Nucleus accumbens (tissue), 56 donors: ENCODE measurements at regions not wholly inside any gene's neighbourhood (a gene's known extent, or its start where the extent isn't known, plus 50 kb on each side); places are given as distances from the start of the nearest gene placed in this dataset.

Experiments
- DNase-seq, 56 donors: peaks; one replicate each; lab custom pipeline; 2025; lab: John Stamatoyannopoulos, UW

DNA sequence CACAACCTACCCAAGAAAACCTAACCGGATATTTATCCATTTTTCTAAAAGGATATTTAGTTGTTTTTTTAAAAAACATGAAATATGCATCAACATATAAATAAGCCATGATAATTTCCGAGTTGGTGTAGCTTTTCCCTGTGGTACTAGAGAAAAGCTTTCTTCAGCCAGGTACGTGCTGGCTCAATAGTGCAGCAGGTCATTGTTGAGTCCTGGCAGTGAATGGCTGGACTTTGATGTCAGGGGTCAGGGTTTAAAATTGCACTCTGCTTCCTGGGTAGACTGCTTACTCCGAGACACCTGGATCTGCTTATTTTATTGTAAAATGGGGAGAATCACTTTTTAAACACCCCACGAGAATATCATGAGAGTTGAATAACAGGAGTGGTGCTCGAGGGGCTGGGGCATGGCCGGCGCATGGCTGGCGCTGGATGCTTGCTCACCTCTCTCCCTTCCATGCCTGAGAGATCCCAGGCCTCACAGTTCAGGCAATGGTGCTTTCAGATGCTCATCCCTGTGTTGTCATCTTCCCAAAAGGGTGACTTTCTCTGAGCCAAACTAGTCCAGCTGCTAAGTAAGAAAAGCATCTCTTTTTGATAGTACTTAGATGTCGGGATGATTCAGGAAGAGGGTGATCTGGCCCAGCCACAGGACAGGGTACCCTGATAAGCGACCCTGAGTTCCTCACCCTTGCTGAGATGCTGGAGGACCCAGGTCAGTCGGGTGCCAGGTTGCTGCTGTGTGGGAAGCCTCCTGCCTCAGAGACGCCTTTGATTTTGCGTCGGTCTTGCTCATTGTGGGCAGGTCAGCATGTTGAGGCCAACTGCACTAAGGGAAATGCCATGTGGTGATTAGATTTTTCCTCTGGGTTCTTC, 269.1 kb upstream of the FOXQ1 start:
- DNase-seq = no peak

DNA sequence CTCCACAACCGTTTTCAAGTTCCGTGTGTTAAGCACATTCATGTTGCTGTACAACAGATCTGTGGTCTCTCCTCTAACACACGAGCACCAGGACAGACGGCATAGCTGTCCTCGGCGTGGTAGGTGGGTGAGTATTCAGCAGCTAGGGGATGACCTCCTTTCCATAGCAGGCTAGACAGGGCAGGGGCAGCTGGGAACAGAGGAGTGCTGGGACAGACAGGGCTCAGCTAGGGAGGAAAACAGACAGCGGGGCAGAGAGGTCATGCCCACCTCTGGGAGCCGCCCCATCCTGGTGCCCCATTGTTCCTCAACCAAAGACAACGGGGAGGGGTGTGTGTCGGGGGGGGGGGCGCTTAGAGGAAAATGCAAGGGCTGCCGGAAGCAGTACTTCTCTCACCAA, 271.5 kb upstream of the FOXQ1 start:
- no peak for DNase-seq

DNA sequence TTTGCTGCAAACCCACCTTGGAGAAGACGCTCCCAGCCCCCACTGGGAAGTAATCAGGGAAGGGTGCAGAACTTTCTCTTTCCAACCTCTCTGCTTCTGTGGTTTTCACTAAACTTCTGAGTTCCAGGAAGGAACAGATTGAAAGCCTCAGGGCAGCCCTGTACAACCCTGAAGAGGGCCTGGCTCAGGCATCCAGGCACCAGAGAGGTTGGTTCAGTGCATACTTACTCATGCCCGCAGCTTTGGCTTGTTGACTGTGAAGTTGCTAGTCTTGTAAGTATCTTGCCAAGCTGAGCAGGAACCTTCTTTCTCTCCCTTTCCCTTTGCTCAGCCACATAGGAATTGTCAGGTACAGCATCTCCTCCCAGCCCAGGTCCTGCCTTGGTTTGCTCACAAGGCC, 272.2 kb upstream of the FOXQ1 start:
- DNase-seq = no peak

DNA sequence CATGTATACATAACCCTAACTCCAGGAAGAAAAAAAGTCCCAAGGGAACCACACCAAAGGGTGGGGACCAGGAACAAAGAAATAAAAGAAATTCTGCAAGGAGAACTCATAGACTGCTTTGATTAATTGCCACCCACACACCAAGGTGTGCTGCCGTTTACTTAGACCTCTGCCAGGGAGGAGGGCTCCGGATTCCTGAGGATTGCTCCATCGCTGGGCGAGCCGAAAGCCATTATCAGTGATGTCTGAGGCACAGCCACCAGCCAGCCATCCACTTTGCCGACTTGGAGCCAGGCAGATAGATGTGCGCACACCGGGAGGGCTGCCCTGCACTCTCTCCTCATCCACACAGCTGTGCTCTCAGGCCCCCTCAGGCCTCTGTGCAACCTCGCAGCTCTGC, 272.7 kb upstream of the FOXQ1 start:
- peak in 2 of 56 donors; percentile 6 to 12 for DNase-seq

DNA sequence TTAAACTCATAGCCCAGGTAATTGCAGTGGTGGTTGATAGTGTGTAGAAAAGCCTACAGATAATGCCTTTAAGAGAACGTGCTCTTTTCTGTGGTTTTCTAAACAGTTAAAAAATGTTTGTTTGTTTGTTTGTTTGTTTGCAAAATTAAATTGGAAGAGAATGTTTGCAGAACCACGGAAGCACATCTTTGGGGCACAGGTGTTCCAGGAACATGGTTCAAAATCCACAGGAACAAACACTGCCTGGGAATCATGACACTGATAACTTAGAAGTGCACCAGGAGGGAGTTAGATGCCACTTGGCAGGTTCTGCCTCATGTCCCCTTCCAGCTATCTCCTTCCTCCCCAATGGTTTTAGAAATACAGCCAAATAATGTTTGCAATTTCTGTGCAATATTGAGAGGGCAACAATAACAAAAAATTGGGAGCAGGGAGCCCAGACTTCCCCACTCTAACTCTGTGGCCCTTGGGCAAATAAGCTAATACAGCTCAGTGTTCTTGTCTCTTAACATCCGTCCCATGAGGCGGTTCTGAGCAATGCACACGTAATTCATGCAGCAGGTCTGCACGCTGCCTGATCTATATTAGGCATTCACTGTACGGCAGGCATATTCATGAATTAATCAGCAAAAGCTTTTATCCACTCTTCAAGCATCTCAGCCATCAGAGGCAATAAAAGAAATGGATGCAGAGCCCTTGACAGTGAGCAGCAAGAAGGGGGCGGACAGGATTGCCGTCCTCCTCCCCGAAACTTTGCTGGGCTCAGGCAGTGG, 274.3 kb upstream of the FOXQ1 start:
- peak in 11 of 56 donors; percentile 2 to 34 (median 13) for DNase-seq

DNA sequence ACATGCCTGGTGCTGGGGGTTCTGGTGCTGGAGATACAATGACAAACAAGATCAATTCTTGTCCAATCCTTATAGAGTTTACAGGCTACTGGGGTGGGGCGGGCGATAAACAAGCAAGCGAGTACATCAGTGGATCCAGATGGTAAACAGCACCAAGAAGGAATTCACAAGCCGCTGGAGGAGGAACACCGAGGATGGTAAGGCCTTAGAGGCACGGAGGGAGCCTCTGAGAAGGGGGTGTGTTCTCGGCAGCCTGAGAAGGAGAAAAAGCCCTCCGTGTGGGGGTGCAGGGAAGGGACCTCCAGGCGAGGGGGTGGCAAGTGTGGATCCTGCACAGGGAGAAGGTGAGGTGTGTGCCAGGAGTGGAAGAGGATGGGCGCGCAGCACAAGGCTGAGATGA, 276.5 kb upstream of the FOXQ1 start:
- no peak for DNase-seq

DNA sequence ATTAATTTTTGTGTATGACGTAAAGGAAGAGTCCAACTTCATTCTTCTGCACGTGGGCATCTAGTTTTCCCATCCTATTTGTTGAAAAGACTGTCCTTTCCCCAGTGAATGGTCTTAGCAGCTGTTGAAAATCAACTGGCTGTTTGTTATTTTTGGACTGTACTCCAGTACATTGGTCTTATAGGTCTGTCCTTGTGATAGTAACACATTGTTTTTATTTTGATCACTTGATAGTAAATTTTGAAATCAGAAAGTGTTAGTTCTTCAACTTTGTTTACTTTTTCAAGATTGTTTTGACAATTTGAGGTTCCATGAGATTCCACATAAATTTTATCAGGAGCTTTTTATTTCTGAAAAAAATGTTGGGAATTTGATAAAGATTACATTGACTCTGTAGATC, 280.2 kb upstream of the FOXQ1 start:
- no peak for DNase-seq

DNA sequence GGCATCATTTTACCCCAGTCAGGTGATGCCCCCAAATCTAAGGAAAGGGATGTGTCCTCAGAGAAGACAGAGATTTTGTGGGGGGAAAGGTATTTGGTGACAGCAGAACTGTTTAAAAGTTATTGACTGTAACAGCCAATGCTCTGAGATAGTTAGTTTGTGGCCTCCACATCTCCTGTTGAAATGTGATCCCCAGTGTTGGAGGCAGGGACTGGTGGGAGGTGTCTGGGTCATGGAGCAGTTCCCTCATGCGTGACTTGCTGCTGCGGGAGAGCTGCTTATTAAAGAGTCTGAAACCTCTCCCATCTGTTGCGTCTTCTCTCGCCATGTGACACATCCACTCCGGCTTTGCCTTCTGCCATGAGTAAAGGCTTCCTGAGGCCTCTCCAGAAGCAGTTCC, 282.8 kb upstream of the FOXQ1 start:
- no peak for DNase-seq

DNA sequence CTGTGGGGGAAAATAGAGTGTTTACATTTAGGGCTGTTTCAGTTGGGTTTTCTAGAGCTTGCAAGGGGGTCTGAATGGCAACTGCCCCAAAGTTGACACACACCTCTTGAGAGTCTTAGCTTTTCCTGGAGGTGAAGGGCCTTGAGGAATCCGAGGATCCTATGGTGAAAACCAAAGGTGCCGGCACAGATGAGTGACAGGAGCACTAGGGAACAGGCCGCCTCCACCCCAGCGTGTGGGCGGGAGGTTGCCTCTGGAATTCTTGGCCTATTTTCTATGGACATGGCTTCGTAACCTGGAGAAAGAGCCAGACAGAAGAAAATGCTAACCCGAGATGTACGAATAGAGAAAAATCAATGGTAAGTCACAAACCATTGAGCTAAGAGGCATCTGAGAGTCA, 283.2 kb upstream of the FOXQ1 start:
- DNase-seq = no peak

DNA sequence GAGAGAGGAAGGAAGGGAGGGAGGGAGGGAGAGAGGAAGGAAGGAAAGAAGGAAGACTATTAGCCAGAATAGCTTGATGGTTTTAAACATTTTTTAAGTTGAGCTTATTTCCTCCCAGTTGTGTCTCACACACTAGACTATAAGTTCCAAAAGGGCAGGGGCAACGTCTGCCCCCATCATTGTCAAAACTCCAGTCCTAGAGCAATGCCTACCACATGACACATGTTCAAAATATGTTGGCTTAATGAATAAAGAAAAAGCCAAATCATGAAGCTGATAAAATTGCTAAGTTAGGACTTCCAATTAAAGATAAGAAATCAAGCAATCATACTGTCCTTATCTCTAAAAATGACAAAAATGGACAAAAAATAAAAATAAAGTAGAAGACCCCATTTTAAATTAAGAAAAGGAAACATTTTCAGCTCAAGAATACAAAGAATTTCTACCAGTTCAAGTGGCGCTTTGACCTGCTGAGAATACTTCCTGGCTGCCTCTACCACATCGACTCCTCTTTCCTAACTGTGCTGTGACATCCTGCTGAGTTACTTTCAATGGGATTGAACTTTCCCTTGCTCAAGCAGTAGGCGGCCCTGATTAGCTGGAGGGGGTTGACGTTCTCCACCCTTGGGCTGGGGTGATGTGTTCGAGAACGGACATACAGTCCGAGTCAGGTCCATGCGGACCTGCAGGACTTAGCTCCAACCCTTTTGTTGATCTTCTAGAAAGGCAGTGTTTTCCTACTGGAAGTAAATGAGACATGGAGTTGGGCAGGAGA, 283.9 kb upstream of the FOXQ1 start:
- no peak for DNase-seq

DNA sequence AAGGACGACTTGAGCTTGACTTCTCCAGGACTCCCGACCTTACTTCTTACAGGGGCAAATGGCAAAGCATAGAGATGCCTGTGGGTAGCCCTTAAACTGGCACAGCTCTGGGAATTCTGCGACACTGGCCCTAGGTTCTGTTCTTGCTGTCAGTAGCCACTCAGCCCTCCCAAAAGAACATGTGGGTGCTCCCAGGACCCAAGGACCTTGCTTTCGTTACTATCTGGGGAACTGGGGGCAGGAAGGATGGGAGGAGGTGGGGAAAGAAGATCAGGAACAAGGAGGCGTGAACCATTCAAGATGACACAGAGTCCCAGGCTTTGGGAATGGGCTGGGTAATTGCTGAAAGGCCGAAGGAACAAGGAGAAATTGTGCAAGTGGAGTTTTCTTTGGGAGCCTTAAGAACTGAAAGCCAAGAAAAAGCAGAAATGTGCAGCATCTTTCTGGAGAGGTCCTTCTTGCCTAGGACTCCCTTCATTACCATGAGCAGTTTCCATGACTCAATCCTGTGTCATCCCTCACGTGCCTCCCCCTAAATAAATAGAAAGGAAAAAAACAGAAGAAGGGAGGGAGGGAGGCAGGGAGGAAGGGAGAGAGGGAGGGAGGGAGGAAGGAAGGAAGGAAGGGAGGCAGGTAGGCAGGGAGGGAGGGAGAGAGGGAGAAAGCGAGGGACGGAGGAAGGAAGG, 284.6 kb upstream of the FOXQ1 start:
- no peak for DNase-seq

DNA sequence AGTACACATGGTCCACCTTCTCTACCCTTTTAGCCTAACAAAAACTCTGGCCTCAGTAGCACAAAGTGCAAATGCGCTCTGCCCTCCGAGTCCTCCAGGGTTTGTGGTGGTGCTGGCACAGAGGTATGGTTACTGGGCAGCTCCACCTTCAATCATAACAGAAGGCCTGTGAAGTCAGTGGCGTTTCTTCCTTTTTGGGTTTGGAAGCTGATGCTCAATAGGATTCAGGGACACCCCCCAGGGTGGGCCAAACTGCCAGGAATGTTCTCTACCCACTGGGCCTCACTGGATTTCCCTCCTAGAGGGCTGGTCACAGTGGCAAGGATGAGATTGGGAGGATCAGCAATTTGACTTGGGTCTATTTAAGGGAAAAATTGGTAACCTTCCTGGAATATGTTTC, 286.1 kb upstream of the FOXQ1 start:
- DNase-seq = no peak

DNA sequence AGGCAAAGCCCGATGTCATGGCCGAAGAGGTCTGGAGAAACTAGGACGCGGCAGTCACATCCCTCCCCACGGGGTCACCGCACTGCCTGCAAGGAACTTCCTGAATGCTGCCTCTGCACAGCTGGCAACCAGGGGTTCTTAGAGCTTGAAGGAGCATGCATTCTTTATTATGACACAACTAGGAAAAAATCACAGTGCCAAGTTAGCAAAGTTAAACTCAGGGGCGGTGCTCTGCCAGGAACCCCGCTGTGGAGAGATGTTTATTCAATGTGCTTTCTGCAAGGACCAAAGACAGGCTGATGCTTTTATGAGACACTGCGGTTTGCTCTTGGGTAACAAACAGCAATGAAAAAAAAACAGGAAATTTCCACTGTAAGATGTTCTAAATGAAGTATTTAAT, 287.3 kb upstream of the FOXQ1 start:
- no peak for DNase-seq

DNA sequence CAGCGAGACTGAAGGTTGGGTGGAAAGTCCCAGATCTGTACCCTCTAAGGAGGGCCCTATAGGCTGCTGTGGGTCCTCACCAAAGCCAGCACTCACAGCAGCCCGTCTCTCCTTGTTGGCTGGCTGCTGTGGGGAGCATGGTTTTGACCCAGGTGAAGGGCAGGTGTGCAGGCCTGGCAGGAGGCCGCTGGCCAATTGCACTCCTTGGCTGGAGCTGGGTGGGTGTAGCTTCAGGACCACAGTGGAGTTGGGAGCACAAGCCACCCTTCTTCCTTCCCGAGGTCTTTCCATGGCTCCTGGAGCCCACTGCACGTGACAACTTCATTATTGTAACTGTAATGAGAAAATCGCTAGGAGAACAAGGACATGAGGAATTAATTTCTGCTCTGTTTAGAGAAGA, 287.7 kb upstream of the FOXQ1 start:
- DNase-seq = no peak

DNA sequence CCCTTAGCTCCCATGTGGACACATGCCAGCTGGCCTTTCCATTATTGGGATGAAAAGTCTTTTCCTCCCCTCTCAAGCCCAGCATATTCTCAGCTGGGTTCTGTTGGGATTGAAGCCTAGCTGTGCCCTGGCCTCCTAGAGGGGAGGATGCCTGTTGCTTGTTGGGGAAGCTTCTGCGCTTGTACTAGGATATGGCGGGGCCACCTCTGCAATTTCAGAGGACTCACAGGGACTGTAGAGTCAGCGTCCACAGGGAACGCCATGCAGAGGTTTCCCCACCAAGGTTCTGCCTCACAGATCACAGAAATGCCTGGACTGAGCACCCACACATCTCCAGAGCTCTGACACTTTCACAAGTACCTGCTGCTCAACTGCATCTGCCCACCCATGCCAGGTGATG, 288.7 kb upstream of the FOXQ1 start:
- no peak for DNase-seq

DNA sequence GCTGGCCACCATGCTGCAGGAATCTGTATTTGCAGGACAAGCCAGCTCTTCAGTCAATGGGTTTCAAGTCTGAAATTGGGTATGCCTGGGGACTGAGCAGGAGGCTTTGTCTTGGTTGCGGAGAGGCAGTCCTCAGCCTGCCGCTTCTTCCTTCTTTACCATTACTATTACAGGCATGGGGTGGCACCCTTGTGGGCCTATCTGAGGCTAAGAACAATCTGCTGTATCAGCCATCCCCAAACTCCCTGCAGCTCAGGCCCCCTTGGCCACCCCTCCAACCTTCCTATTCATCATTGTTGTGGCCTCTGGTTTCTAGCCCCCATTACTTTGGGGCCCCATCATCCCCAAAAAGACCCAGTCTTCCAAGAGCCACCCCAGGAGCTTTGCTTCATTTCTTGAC, 289.2 kb upstream of the FOXQ1 start:
- DNase-seq = no peak

DNA sequence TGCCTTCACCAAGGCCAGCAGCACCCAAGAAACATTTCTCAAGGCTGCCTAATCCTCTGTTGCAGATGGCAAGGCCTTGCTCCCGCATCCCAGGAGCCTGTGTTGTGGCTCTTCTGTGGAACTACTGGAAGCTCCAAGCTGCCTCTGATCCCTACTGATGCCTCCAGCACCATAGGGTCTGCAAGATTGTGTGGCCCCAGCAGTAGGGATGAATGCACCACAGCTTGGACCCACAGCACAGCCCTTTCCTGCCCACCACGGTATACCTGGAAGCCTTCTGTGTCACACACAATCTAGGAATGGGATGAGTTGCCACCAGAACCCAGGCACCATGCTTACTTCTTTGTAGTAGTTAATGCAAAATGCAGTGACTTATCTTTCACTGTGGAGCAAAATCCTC, 291.1 kb upstream of the FOXQ1 start:
- no peak for DNase-seq

DNA sequence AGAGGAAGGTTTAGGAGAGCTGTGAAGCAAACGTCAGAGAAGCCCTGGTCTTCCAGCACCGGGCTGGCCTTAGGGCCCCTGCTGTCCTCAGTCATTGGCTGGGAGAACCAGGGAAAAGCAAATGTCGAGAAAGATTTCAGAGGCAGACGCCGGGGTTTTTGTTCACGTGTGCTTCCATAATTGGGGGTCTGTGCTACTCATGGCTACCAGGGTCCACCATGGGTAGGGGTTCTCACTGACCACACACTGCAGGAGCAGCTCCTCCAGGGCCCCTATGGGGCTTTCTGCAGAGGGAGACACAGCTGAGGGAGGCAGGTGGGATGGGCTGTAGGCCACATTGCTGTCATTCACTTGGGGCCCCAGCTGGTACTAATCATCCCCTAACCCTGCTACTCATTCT, 291.8 kb upstream of the FOXQ1 start:
- DNase-seq = no peak

DNA sequence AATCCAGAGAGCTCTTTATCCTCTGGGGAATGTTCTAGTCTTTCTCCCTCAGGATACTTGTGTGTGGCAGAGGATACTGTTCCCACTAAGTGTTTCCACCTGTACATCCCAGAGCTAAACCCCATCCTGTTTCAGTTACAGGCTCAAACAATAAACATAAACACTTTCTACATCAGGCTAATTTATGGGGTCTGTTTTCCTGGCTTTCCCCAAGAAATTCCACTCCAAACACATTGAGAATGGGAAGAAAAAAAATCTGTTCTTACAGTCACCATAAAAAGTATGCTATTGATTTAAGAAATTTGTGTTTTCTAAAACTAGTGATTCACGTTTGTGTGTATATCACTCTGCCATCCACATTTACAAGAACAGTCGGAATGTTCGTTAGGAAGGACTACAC, 293.9 kb upstream of the FOXQ1 start:
- DNase-seq = no peak
